Thoracic aorta (tissue), 2 donors: ENCODE measurements at regions not wholly inside any gene's neighbourhood (a gene's known extent, or its start where the extent isn't known, plus 50 kb on each side); places are given as distances from the start of the nearest gene placed in this dataset.

Source experiments
- ATAC-seq: fragments of 150-250 bp; one replicate; pipeline ENCODE4 v1.8.0; 2017; ENCODE audit warnings: low read depth; ENCODE audit not compliant: insufficient number of reproducible peaks, low FRiP score
- DNase-seq: peaks from one replicate; pipeline ENCODE4 v3.0.0-alpha.2; 2020; ENCODE audit warnings: low spot score
- H3K27ac ChIP-seq, 2 donors: fragments of 200-600 bp; sonication (generic); 1 replicate in 1 of 2; 2 replicates in 1 of 2; pipeline ENCODE4 v1.5.1; 2016; ENCODE audit warnings: mild to moderate bottlenecking in 2 of 2, moderate library complexity in 2 of 2
- H3K27me3 ChIP-seq: fragments of 200-600 bp; sonication (generic); replicated peaks from 2 replicates; pipeline ENCODE4 v1.6.0; 2016; ENCODE audit warnings: mild to moderate bottlenecking; ENCODE audit not compliant: insufficient read depth
- H3K36me3 ChIP-seq: fragments of 200-600 bp; sonication (generic); one replicate; pipeline ENCODE4 v1.5.1; 2016
- H3K4me1 ChIP-seq, 2 donors: fragments of 200-600 bp; sonication (generic); 1 replicate in 1 of 2; 2 replicates in 1 of 2; pipeline versions ENCODE4 v1.5.1 to v1.6.0; 2016; ENCODE audit warnings: low read depth in 2 of 2, mild to moderate bottlenecking in 1 of 2; ENCODE audit not compliant: control insufficient read depth in 1 of 2
- H3K4me3 ChIP-seq: fragments of 200-600 bp; sonication (generic); 2 replicates; pipeline ENCODE4 v1.5.1; 2016; ENCODE audit warnings: mild to moderate bottlenecking
- H3K9me3 ChIP-seq: fragments of 200-600 bp; sonication (generic); 2 replicates; pipeline ENCODE4 v1.5.1; 2016
- CTCF ChIP-seq: fragments of 200-600 bp; sonication (generic); IDR thresholded peaks from one replicate; pipeline ENCODE4 v1.5.1; 2019; ENCODE audit warnings: antibody characterized with exemption

- Histone ChIP-seq H3K9me3 (no peaks in the 10 kb centered on the region), H3K27me3 (no peaks in the 10 kb centered on the region), H3K36me3 (no peaks in the 10 kb centered on the region), H3K4me1 (peaks cover 6 to 39% of the 10 kb centered on the region in 2 donors), H3K4me3 (no peak overlapping the region), H3K27ac (peak overlapping the region; percentile 61 to 69)
- ATAC-seq: peak; percentile 73
- DNase-seq: peak; percentile 21
- TF ChIP-seq CTCF: no peak
These were observed 57.2 kb upstream of the FAM9C start for GRCh38 chrX:13101441-13102139.

- Histone ChIP-seq H3K4me3 (no peak overlapping the region), H3K27me3 (no peaks in the 10 kb centered on the region), H3K36me3 (no peaks in the 10 kb centered on the region), H3K9me3 (no peaks in the 10 kb centered on the region), H3K4me1 (peaks cover 9 to 52% of the 10 kb centered on the region in 2 donors), H3K27ac (peak overlapping the region in 1 of 2 donors; percentile 69)
- DNase-seq: no peak
- no peak for ATAC-seq
- no peak for TF ChIP-seq CTCF
These were observed 54.7 kb upstream of the FAM9C start for GRCh38 chrX:13099121-13099520.

- Histone ChIP-seq H3K4me1 (peaks cover 13 to 40% of the 10 kb centered on the region in 2 donors), H3K9me3 (no peaks in the 10 kb centered on the region), H3K27me3 (no peaks in the 10 kb centered on the region), H3K36me3 (no peaks in the 10 kb centered on the region), H3K27ac (no peak overlapping the region), H3K4me3 (no peak overlapping the region)
- no peak for DNase-seq
- ATAC-seq: no peak
- no peak for TF ChIP-seq CTCF
These were observed 52.3 kb upstream of the FAM9C start for GRCh38 chrX:13096728-13097127.

GRCh38 chrX:13094828-13095341 lies 50.5 kb upstream of the FAM9C start:
- Histone ChIP-seq H3K4me3 (no peak overlapping the region), H3K27ac (peak overlapping the region; percentile 34 to 45), H3K36me3 (no peaks in the 10 kb centered on the region), H3K4me1 (peaks cover 7 to 41% of the 10 kb centered on the region in 2 donors), H3K9me3 (no peaks in the 10 kb centered on the region), H3K27me3 (no peaks in the 10 kb centered on the region)
- ATAC-seq (no peak), DNase-seq (no peak)
- no peak for TF ChIP-seq CTCF

GRCh38 chrX:13094374-13094773 lies 50.0 kb upstream of the FAM9C start:
- no peak for ATAC-seq
- TF ChIP-seq CTCF: no peak
- H3K4me1 ChIP-seq: peaks cover 7 to 36% of the 10 kb centered on the region in 2 donors
- H3K4me3 ChIP-seq: no peak overlapping the region
- DNase-seq: no peak
- H3K27ac ChIP-seq: peak overlapping the region in 1 of 2 donors; percentile 45
- no peaks in the 10 kb centered on the region for H3K36me3 ChIP-seq
- no peaks in the 10 kb centered on the region for H3K27me3 ChIP-seq
- H3K9me3 ChIP-seq: no peaks in the 10 kb centered on the region
